IMR-90 (cell line): ENCODE measurements at regions not wholly inside any gene's neighbourhood (a gene's known extent, or its start where the extent isn't known, plus 50 kb on each side); places are given as distances from the start of the nearest gene placed in this dataset.
A peak's percentile ranks its signal among the peaks of the same experiment; 100 is the strongest.

ENCODE experiments used
- ATAC-seq: fragments of 200-7000 bp; cut with Tn5 transposase; 2 replicates; pipeline ENCODE4 v1.9.1; 2020; ENCODE audit warnings: low read depth, mild to moderate bottlenecking, moderate library complexity
- BruUV-seq: library from RNA; stranded (reverse); fragments of 400-500 nt; replicated peaks from 2 replicates; lab custom pipeline; 2021; lab: Mats Ljungman, UMichigan
- CTCF ChIA-PET: fragments of 300-600 bp; formaldehyde crosslinking; extraction: SDS; loops from one replicate; lab custom pipeline; 2021; ENCODE audit warnings: antibody characterized with exemption; lab: Yijun Ruan, JAX
- POLR2A ChIA-PET: fragments of 300-600 bp; sonication (Branson Sonifier 250); formaldehyde crosslinking; loops from one replicate; lab custom pipeline; 2022; ENCODE audit warnings: antibody characterized with exemption; ENCODE audit not compliant: unreplicated experiment; lab: Charles Lee
- DNase-seq: peaks from one replicate; pipeline ENCODE4 v3.0.0; 2013
- H2AFZ ChIP-seq: replicated peaks from 2 replicates; pipeline ENCODE3; 2013; ENCODE audit warnings: low read length, mild to moderate bottlenecking; ENCODE audit not compliant: poor library complexity
- H2AK5ac ChIP-seq: 2 replicates; pipeline ENCODE4 v1.6.1; 2013; ENCODE audit warnings: low read depth, low read length, inconsistent platforms
- H2AK9ac ChIP-seq: replicated peaks from 2 replicates; pipeline ENCODE3; 2013; ENCODE audit warnings: mild to moderate bottlenecking, low read depth, low read length, moderate library complexity; ENCODE audit not compliant: poor library complexity
- H2BK120ac ChIP-seq: 2 replicates; pipeline ENCODE4 v1.6.1; 2013; ENCODE audit warnings: low read depth, low read length, inconsistent platforms
- H2BK15ac ChIP-seq: 3 replicates; pipeline ENCODE4 v1.6.1; 2013; ENCODE audit warnings: low read depth, low read length, inconsistent platforms
- H2BK20ac ChIP-seq: 2 replicates; pipeline ENCODE4 v1.6.1; 2013; ENCODE audit warnings: low read depth, mild to moderate bottlenecking, inconsistent platforms, low read length, moderate library complexity
- H2BK5ac ChIP-seq: 2 replicates; pipeline ENCODE4 v1.6.1; 2013; ENCODE audit warnings: mild to moderate bottlenecking, low read depth, low read length, inconsistent platforms; ENCODE audit not compliant: poor library complexity, severe bottlenecking
- H3K14ac ChIP-seq: replicated peaks from 2 replicates; pipeline ENCODE4 v1.6.1; 2013; ENCODE audit warnings: low read depth, low read length, inconsistent platforms
- H3K18ac ChIP-seq: 2 replicates; pipeline ENCODE4 v1.6.1; 2013; ENCODE audit warnings: low read depth, low read length, control low read depth
- H3K23ac ChIP-seq: 2 replicates; pipeline ENCODE4 v1.6.1; 2013; ENCODE audit warnings: low read depth, low read length, inconsistent platforms
- H3K27ac ChIP-seq: 2 replicates; pipeline ENCODE4 v1.5.1; 2013; ENCODE audit warnings: mild to moderate bottlenecking, control low read depth, low read length; ENCODE audit not compliant: insufficient read depth
- H3K27me3 ChIP-seq: 2 replicates; pipeline ENCODE4 v1.6.1; 2013; ENCODE audit warnings: low read length; ENCODE audit not compliant: control insufficient read depth, insufficient read depth
- H3K36me3 ChIP-seq: 2 replicates; pipeline ENCODE4 v1.6.1; 2013; ENCODE audit warnings: low read length, mixed read lengths; ENCODE audit not compliant: control insufficient read depth, insufficient read depth
- H3K4ac ChIP-seq: 2 replicates; pipeline ENCODE4 v1.6.1; 2013; ENCODE audit warnings: low read depth, low read length, inconsistent platforms
- H3K4me1 ChIP-seq: 2 replicates; pipeline ENCODE4 v1.6.1; 2013; ENCODE audit warnings: low read length, mixed read lengths; ENCODE audit not compliant: control insufficient read depth, insufficient read depth
- H3K4me2 ChIP-seq: 2 replicates; pipeline ENCODE4 v1.6.1; 2013; ENCODE audit warnings: low read depth, mild to moderate bottlenecking, control low read depth, low read length, moderate library complexity
- H3K4me3 ChIP-seq: 2 replicates; pipeline ENCODE4 v1.5.1; 2013; ENCODE audit warnings: low read depth, mild to moderate bottlenecking, control low read depth, low read length, moderate library complexity; ENCODE audit not compliant: insufficient read depth
- H3K56ac ChIP-seq: 2 replicates; pipeline ENCODE4 v1.6.1; 2013; ENCODE audit warnings: low read length, inconsistent platforms; ENCODE audit not compliant: insufficient read depth; ENCODE audit errors: extremely low read depth
- H3K79me1 ChIP-seq, 2 experiments: 2 replicates each; pipeline ENCODE4 v1.6.1; 2013; ENCODE audit warnings: low read length in 2 of 2, inconsistent platforms in 1 of 2, low read depth in 1 of 2
- H3K9ac ChIP-seq: 2 replicates; pipeline ENCODE4 v1.6.1; 2013; ENCODE audit warnings: low read depth, low read length, control low read depth
- H3K9me1 ChIP-seq: 2 replicates; pipeline ENCODE4 v1.6.1; 2013; ENCODE audit warnings: low read length, inconsistent platforms; ENCODE audit not compliant: insufficient read depth
- H3K9me3 ChIP-seq: 2 replicates; pipeline ENCODE4 v1.6.1; 2013; ENCODE audit warnings: low read length; ENCODE audit not compliant: control insufficient read depth, insufficient read depth
- H4K20me1 ChIP-seq: 2 replicates; pipeline ENCODE4 v1.6.1; 2013; ENCODE audit warnings: low read length, inconsistent platforms; ENCODE audit not compliant: insufficient read depth
- H4K5ac ChIP-seq: 2 replicates; pipeline ENCODE4 v1.6.1; 2013; ENCODE audit warnings: mild to moderate bottlenecking, low read depth, low read length, control low read depth
- H4K8ac ChIP-seq, 2 experiments: 2 replicates each; pipeline ENCODE4 v1.6.1; 2013; ENCODE audit warnings: low read depth in 2 of 2, low read length in 2 of 2, control low read depth in 1 of 2, inconsistent platforms in 1 of 2
- H4K91ac ChIP-seq: 2 replicates; pipeline ENCODE4 v1.6.1; 2013; ENCODE audit warnings: low read depth, low read length, inconsistent platforms; ENCODE audit not compliant: insufficient read depth
- BHLHE40 ChIP-seq: fragments of 150-350 bp; IDR thresholded peaks from 2 replicates; pipeline ENCODE4 v1.6.1; 2016; ENCODE audit warnings: mild to moderate bottlenecking, low read depth, low read length
- CEBPB ChIP-seq: IDR thresholded peaks from 2 replicates; pipeline ENCODE4 v1.6.1; 2012; ENCODE audit warnings: low read depth, low read length, improper control_type of control experiment
- CHD1 ChIP-seq: IDR thresholded peaks from 2 replicates; pipeline ENCODE4 v1.6.1; 2012; ENCODE audit warnings: low read depth, low read length, improper control_type of control experiment
- CTCF ChIP-seq: conservative IDR thresholded peaks from 2 replicates; pipeline ENCODE4 v1.5.1; 2012; ENCODE audit warnings: mild to moderate bottlenecking, low read depth, low read length, improper control_type of control experiment
- ELK1 ChIP-seq: fragments of 150-350 bp; IDR thresholded peaks from 2 replicates; pipeline ENCODE4 v1.6.1; 2016; ENCODE audit warnings: low read depth, mild to moderate bottlenecking, low read length, moderate library complexity, borderline replicate concordance
- FOS ChIP-seq: fragments of 150-350 bp; IDR thresholded peaks from 2 replicates; pipeline ENCODE4 v1.6.1; 2016; ENCODE audit warnings: low read depth, low read length
- MAFK ChIP-seq: IDR thresholded peaks from 2 replicates; pipeline ENCODE4 v1.6.1; 2012; ENCODE audit warnings: low read depth, low read length, improper control_type of control experiment
- MAZ ChIP-seq: IDR thresholded peaks from 2 replicates; pipeline ENCODE4 v1.6.1; 2012; ENCODE audit warnings: low read depth, mild to moderate bottlenecking, low read length, improper control_type of control experiment, moderate library complexity, borderline replicate concordance
- MXI1 ChIP-seq: IDR thresholded peaks from 2 replicates; pipeline ENCODE4 v1.6.1; 2012; ENCODE audit warnings: low read depth, mild to moderate bottlenecking, low read length, moderate library complexity, borderline replicate concordance
- NFE2L2 ChIP-seq: fragments of 150-350 bp; IDR thresholded peaks from 2 replicates; pipeline ENCODE4 v1.6.1; 2016; ENCODE audit warnings: low read depth, mild to moderate bottlenecking, low read length
- POLR2A ChIP-seq: IDR thresholded peaks from 2 replicates; pipeline ENCODE4 v1.6.1; 2012; ENCODE audit warnings: mild to moderate bottlenecking, low read depth, low read length
- RAD21 ChIP-seq: IDR thresholded peaks from 2 replicates; pipeline ENCODE4 v1.6.1; 2012; ENCODE audit warnings: low read length, improper control_type of control experiment
- RCOR1 ChIP-seq: IDR thresholded peaks from 2 replicates; pipeline ENCODE4 v1.6.1; 2012; ENCODE audit warnings: mild to moderate bottlenecking, low read length, improper control_type of control experiment; ENCODE audit not compliant: insufficient replicate concordance
- RFX5 ChIP-seq: IDR thresholded peaks from 2 replicates; pipeline ENCODE4 v1.8.0; 2012; ENCODE audit warnings: low read depth, mild to moderate bottlenecking, low read length, moderate library complexity
- SMC3 ChIP-seq: fragments of 150-350 bp; IDR thresholded peaks from 2 replicates; pipeline ENCODE4 v1.6.1; 2016; ENCODE audit warnings: low read depth, mild to moderate bottlenecking, antibody characterized with exemption, low read length, moderate library complexity
- USF2 ChIP-seq: fragments of 150-350 bp; IDR thresholded peaks from 2 replicates; pipeline ENCODE4 v1.6.1; 2017; ENCODE audit warnings: mild to moderate bottlenecking, antibody characterized with exemption, low read length, low read depth
- WGBS, 2 experiments: methylation state at CpG; one replicate each; pipeline versions ENCODE4 v1.1.5 to v1.1.7; 2013; ENCODE audit warnings: missing lambda C conversion rate in 2 of 2; ENCODE audit not compliant: insufficient read length in 1 of 2; ENCODE audit errors: extremely low coverage in 2 of 2; 5-methylcytosine and 5-hydroxymethylcytosine counted together
- dilution Hi-C: fragments of 300-500 bp; cut with HindIII; formaldehyde crosslinking; loops from one replicate; pipeline ENCODE4 v1.14.3; 2018; ENCODE audit warnings: low sequenced_read_pairs; ENCODE audit not compliant: unreplicated experiment
- in situ Hi-C: fragments of 300-500 bp; cut with MboI; formaldehyde crosslinking; loops from 3 replicates; pipeline ENCODE4 v1.14.3; 2019; ENCODE audit warnings: low sequenced_read_pairs, inconsistent platforms, mixed read lengths
- intact Hi-C: fragments of 100-400 bp; cut with micrococcal nuclease; formaldehyde crosslinking; loops from 2 replicates; pipeline ENCODE4 v1.10.0; 2022

- H3K9ac ChIP-seq, result no peak overlapping the region
- no peak overlapping the region for H2BK5ac ChIP-seq
- peak overlapping the region; percentile 65; the same call in 1 of the 2 replicates for H2BK120ac ChIP-seq
- peak overlapping the region; percentile 14; the same call in 1 of the 2 replicates for H4K91ac ChIP-seq
- no peak for DNase-seq
- peak overlapping the region; percentile 74; the same call in 1 of the 2 replicates for H3K18ac ChIP-seq
- no peak overlapping the region for H3K14ac ChIP-seq
- H3K9me1 ChIP-seq, result peaks cover 3% of the 10 kb centered on the region; the same call in 1 of the 2 replicates
- WGBS, 2 experiments, result no CpG with 5 or more reads among the region's 5 CpGs
- H2BK20ac ChIP-seq, result peak overlapping the region; percentile 84; the same call in 1 of the 2 replicates
- H2BK15ac ChIP-seq, result peak overlapping the region; percentile 76; the same call in 1 of the 3 replicates
- no peak overlapping the region for H3K27ac ChIP-seq
- H4K8ac ChIP-seq, result peak overlapping the region in 1 of 2 experiments; percentile 53; a peak in 2 of 4 replicates
- no peak overlapping the region for H3K4me3 ChIP-seq
- ChIA-PET CTCF (no interaction called here), POLR2A (no interaction called here)
- peaks cover 13% of the 10 kb centered on the region; the same call in 1 of the 2 replicates for H3K4me1 ChIP-seq
- no peak overlapping the region for H3K4ac ChIP-seq
- H4K5ac ChIP-seq, result no peak overlapping the region; the same call in 1 of the 2 replicates
- in situ Hi-C loops (no loop called here), dilution Hi-C loops (no loop called here), intact Hi-C loops (no loop called here)
- no peaks in the 10 kb centered on the region for H3K9me3 ChIP-seq
- no peaks in the 10 kb centered on the region for H3K36me3 ChIP-seq
- no TSS peak for BruUV-seq
- H3K79me1 ChIP-seq, result peaks cover 0 to 7% of the 10 kb centered on the region in 2 experiments; a peak in 1 of 4 replicates
- H2AFZ ChIP-seq, result no peak overlapping the region
- no peaks in the 10 kb centered on the region for H4K20me1 ChIP-seq
- H3K56ac ChIP-seq, result no peak overlapping the region
- ATAC-seq, result no peak
- no peak overlapping the region for H2AK9ac ChIP-seq
- no peaks in the 10 kb centered on the region for H3K27me3 ChIP-seq
- TF ChIP-seq ELK1, result no peak
- no peak for TF ChIP-seq RFX5
- TF ChIP-seq MXI1, result no peak
- no peak for TF ChIP-seq POLR2A
- no peak for TF ChIP-seq BHLHE40
- no peak for TF ChIP-seq USF2
- TF ChIP-seq MAZ, result no peak
- no peak for TF ChIP-seq CTCF
- no peak for TF ChIP-seq CEBPB
- no peak for TF ChIP-seq NFE2L2
- TF ChIP-seq FOS, result no peak
- no peak for TF ChIP-seq SMC3
- TF ChIP-seq RCOR1, result no peak
- TF ChIP-seq RAD21, result no peak
- TF ChIP-seq CHD1, result no peak
- no peak for TF ChIP-seq MAFK
- H3K23ac ChIP-seq, result no peak overlapping the region
- H2AK5ac ChIP-seq, result no peak overlapping the region
- H3K4me2 ChIP-seq, result no peak overlapping the region
These were observed 364.5 kb downstream of the IRS1 start for GRCh38 chr2:226435146-226435545.
